AG09319 (cell line): ENCODE measurements at regions not wholly inside any gene's neighbourhood (a gene's known extent, or its start where the extent isn't known, plus 50 kb on each side); places are given as distances from the start of the nearest gene placed in this dataset.

Source experiments
- DNase-seq: peaks from one replicate; pipeline ENCODE4 v3.0.0-alpha.2; 2010; ENCODE audit warnings: low read depth; ENCODE audit errors: extremely low read depth
- TF ChIP-seq, protein P1 (sequence below): IDR thresholded peaks from 2 replicates; pipeline ENCODE4 v1.5.1; 2011; ENCODE audit warnings: low read depth, mild to moderate bottlenecking, inconsistent platforms, low read length, moderate library complexity

DNA sequence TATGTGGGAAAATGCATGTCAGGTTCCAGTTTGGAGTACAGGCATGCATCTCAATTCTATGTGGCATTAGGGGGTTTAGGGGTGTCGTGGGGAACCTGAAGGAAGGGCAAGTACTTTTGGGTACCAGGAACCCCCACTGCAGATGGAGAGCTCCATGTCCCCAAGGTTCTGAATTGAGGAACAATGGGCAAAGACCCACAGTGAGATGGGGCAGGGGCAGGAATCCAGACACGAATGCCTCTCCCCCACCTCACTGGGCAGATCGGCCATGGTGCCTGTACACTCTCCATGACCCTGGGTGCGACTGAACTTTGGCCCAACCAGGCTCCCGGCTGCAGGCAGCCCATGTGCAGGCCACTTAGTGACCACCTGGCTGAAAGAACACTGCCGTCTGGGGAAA lies 209.3 kb downstream of the HAUS1 start:
- no peak for DNase-seq
- TF ChIP-seq, protein P1, sequence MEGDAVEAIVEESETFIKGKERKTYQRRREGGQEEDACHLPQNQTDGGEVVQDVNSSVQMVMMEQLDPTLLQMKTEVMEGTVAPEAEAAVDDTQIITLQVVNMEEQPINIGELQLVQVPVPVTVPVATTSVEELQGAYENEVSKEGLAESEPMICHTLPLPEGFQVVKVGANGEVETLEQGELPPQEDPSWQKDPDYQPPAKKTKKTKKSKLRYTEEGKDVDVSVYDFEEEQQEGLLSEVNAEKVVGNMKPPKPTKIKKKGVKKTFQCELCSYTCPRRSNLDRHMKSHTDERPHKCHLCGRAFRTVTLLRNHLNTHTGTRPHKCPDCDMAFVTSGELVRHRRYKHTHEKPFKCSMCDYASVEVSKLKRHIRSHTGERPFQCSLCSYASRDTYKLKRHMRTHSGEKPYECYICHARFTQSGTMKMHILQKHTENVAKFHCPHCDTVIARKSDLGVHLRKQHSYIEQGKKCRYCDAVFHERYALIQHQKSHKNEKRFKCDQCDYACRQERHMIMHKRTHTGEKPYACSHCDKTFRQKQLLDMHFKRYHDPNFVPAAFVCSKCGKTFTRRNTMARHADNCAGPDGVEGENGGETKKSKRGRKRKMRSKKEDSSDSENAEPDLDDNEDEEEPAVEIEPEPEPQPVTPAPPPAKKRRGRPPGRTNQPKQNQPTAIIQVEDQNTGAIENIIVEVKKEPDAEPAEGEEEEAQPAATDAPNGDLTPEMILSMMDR, result no peak

DNA sequence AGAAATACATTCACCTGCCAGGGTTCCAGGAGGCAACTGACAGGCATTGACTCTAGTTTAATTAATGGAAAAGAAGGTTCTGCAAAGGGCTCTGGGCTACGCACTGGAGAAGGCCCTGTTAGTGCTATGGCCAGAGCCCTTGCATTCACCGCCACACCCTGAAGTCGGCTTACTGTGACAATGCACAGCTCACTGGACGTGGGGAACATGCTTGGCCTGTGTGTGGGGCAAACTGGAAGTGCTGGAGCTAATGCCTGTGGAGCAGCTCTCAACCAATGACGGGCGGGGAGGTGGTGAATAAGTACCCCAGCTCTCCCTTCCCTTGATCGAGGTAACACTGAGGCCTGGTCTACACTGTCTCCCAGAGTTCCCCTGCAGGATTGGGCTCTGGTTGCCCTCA lies 209.8 kb downstream of the HAUS1 start:
- no peak for DNase-seq
- TF ChIP-seq, protein P1, result no peak

DNA sequence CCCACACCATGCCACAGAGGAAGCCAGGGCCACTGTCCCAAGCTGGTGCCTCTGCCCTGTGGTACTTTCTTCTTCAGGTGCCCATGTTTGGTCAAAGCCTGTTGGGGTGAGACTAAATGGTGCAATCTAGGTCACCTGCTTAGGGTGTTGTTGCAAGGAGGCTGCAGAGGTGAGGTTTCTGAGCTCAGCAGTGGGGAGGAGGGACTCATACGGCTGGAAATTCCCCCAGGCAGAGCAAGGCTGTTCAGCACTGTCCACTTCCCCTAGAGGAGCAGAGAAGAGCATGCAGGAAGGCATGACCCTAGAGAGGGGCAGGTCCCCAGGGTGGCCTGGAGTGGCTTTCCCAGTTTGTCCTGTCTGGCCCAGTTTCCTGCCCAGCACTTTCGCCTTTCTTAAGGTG lies 211.0 kb downstream of the HAUS1 start:
- DNase-seq, result no peak
- TF ChIP-seq, protein P1, result no peak

DNA sequence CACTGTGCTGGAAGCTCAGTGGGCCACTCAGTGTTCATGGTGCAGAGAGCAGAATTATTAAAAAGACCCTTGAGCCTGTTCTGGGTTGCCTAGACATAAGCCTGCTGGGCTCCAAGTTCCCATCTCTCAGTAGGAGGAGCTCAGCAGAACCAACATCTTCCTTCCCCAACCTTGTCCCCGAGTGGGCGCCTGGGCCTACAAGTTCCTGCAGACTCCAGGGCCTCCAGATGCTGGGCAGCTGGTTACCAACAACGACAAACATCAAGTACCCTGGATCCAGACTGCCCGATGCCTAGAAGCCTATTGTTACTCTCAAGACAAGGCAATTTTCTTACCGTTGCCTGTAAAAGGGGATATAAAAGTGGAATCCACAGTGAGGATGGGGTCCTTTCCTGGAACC lies 214.2 kb downstream of the HAUS1 start:
- no peak for DNase-seq
- TF ChIP-seq, protein P1, result no peak

DNA sequence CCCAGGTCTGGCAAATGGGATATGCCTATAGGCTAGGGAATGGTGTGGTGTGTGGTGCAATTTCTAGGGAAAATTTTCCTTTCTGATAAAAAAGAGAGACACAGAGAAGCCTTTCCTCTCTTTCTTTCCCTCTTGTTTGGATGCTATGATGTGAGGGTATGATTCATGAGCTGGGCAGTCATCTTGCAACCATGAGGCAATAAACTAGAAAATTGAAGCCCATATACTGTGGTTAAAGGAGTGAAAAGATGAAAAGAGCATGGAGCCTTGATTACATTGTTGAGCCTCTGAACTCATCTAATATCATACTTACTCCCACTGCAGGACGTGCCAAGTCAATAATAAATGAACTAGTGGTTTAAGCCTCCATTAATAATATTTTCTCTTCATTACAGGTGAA lies 215.6 kb downstream of the HAUS1 start:
- TF ChIP-seq, protein P1, result no peak
- no peak for DNase-seq

DNA sequence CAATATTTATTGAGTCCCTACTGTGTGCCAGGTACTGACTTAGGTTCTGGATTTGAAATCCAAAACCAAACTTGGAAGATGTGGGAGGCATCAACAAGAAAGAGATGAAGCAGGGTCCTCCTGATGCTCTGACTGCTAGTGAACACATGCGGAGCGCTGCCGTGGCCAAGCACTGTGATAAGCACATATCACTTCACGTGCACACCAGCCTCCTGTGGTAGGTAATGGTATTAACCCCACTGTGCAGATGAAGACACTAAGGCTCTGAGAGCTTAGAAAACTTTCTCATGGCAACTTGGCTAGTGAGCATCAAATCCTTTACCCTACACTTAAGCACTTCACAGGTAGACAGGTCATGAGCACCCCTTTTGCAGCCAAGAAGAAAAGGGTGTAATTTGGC lies 216.1 kb downstream of the HAUS1 start:
- no peak for DNase-seq
- TF ChIP-seq, protein P1, result no peak

DNA sequence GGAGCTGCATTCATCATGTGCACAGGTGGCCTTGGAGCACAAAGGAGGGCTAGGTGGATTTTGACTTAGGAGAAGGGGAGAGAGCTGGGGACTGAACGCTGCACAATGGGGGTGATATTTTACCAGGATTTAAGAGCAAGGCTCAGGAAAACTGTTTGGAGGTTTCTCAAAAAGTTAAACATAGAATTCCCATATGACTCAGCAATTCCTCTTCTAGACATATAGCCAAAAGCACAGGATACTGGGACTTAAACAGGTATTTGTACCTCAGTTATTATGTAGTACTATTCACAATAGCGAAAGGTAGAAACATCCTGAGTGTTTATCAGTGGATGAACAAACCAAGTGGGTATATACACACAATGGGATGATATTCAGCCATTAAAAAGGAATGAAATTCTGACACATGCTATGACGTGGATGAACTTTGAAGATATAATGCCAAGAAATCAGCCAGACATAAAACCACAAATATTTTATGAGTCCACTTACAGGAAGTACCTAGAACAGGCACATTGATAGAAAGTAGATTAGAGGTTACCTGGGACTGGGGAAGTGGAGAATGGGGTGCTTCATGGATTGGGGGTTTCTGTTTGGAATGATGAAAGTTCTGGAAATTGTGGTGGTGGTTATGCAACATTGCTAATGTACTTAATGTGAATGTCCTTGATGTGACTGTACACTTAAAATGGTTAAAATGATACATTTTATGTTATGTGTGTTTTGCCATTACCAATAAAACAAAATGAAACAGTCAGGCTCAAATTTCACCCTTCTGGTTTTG lies 216.9 kb downstream of the HAUS1 start:
- peak; percentile 18 for DNase-seq

More for the DNA sequence above, 216.9 kb downstream of the HAUS1 start:
- TF ChIP-seq, protein P1, result no peak
